ENCODE measurements at regions not wholly inside any gene's neighbourhood (a gene's known extent, or its start where the extent isn't known, plus 50 kb on each side); places are given as distances from the start of the nearest gene placed in this dataset.

- no peak for DNase-seq
Observed at GRCh38 chr17:56737421-56738161, 96.1 kb downstream of the C17orf67 start.

DNA sequence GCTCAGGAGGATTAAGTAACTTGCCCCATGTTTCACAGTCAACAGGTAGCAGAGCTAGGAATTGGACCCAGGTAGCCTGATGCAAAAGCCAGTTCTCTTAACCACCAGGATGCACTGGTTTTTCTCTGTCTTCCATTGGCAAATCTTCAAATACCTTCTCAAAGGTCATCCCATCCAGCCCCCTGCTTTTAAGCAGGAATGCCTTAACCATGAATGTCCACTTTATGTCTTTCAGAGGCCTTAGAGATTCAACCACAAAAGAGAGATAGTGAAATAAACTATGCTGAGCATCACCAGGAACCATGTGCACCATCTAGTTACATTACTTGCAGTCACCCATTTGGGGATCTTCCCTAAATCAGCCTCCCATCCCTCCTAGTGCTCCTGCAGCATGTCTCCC, 94.3 kb downstream of the C17orf67 start:
- DNase-seq, result no peak

DNA sequence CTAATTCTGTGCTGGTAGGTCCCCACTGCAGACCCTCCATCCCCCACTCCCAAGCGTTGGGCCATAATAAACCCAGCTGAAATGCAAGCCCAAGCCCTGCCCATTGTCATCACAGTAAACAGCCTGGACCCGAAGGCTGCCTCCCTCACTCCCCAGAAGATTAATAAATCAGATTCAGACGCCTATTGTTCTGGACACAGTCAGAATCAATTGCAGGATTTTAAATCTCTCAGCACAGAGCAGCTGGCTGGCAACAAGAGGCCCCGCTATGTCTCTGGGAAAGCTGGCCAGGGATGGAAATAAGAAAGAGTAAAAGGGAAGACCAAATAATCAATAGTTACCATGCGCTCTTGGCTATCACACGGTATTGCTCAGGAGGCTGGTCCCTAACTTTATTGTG, 93.9 kb downstream of the C17orf67 start:
- DNase-seq, result no peak

- DNase-seq, result no peak
Observed at GRCh38 chr17:56740481-56740880, 93.2 kb downstream of the C17orf67 start.
